ENCODE measurements at regions not wholly inside any gene's neighbourhood (a gene's known extent, or its start where the extent isn't known, plus 50 kb on each side); places are given as distances from the start of the nearest gene placed in this dataset.

DNA sequence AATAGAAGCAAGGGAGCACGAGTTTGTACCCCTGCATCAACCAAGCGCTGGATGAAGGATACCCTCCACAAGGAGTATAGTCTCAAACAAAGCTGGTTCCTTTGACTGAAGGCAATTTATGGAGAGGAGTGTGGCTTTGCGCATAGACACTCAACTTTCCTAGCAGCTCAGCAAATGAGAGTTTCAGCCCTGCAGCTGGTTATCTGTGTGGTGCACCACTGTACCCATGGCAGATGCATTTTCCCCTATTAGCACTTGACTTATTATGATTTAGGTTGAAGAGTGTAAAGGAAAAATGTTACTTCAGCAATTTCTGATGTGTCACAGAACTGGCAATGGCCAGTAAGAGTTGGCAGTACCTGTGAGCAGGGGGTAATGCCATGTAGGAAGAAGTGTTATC is 440.1 kb upstream of the LINC00305 start:
- TF ChIP-seq SOX13 (IDR thresholded peaks at IDR 0.05) (no peak), SOX13 (CRISPR knock-in tag; conservative IDR thresholded peaks at IDR 0.05 in 1 of 2, IDR thresholded peaks at IDR 0.05 in 1 of 2) (no peak), EZH2 (conservative IDR thresholded peaks at IDR 0.05; ENCODE audit: low read depth, low read length) (no peak), ZNF790 (CRISPR knock-in tag; IDR thresholded peaks at IDR 0.05; ENCODE audit: borderline replicate concordance) (no peak), ZNF768 (CRISPR knock-in tag; IDR thresholded peaks at IDR 0.05) (no peak)
- TF ChIP-seq, protein P1, sequence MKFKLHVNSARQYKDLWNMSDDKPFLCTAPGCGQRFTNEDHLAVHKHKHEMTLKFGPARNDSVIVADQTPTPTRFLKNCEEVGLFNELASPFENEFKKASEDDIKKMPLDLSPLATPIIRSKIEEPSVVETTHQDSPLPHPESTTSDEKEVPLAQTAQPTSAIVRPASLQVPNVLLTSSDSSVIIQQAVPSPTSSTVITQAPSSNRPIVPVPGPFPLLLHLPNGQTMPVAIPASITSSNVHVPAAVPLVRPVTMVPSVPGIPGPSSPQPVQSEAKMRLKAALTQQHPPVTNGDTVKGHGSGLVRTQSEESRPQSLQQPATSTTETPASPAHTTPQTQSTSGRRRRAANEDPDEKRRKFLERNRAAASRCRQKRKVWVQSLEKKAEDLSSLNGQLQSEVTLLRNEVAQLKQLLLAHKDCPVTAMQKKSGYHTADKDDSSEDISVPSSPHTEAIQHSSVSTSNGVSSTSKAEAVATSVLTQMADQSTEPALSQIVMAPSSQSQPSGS (CRISPR knock-in tag; IDR thresholded peaks at IDR 0.05), result no peak
- TF ChIP-seq, protein P2, sequence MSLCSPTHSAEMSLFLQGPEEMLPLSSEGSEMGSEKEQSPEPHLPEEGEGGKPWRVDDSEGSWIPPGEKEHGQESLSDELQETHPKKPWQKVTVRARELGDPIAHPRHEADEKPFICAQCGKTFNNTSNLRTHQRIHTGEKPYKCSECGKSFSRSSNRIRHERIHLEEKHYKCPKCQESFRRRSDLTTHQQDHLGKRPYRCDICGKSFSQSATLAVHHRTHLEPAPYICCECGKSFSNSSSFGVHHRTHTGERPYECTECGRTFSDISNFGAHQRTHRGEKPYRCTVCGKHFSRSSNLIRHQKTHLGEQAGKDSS (CRISPR knock-in tag; IDR thresholded peaks at IDR 0.05; ENCODE audit: borderline replicate concordance, low read depth), result no peak
- TF ChIP-seq, protein P3, sequence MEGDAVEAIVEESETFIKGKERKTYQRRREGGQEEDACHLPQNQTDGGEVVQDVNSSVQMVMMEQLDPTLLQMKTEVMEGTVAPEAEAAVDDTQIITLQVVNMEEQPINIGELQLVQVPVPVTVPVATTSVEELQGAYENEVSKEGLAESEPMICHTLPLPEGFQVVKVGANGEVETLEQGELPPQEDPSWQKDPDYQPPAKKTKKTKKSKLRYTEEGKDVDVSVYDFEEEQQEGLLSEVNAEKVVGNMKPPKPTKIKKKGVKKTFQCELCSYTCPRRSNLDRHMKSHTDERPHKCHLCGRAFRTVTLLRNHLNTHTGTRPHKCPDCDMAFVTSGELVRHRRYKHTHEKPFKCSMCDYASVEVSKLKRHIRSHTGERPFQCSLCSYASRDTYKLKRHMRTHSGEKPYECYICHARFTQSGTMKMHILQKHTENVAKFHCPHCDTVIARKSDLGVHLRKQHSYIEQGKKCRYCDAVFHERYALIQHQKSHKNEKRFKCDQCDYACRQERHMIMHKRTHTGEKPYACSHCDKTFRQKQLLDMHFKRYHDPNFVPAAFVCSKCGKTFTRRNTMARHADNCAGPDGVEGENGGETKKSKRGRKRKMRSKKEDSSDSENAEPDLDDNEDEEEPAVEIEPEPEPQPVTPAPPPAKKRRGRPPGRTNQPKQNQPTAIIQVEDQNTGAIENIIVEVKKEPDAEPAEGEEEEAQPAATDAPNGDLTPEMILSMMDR (CRISPR knock-in tag; IDR thresholded peaks at IDR 0.05), result no peak
- TF ChIP-seq, protein P4, sequence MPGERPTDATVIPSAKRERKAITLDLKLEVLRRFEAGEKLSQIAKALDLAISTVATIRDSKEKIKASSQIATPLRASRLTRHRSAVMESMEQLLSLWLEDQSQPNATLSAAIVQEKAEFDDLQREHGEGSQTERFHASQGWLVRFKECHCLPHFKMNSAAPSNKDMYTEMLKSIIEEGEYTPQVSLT (CRISPR knock-in tag; IDR thresholded peaks at IDR 0.05; ENCODE audit: borderline replicate concordance, low read depth), result no peak
